HK-2 (cell line): ENCODE measurements at regions not wholly inside any gene's neighbourhood (a gene's known extent, or its start where the extent isn't known, plus 50 kb on each side); places are given as distances from the start of the nearest gene placed in this dataset.
"Not testable (repeated sequence)": the region's sequence is repeated elsewhere in the genome, so short reads cannot be mapped to it uniquely, and the experiment has no call there.

ENCODE experiments used
- DNase-seq: peaks from one replicate; pipeline ENCODE4 v3.0.0-alpha.2; 2018; ENCODE audit not compliant: unreplicated experiment

DNA sequence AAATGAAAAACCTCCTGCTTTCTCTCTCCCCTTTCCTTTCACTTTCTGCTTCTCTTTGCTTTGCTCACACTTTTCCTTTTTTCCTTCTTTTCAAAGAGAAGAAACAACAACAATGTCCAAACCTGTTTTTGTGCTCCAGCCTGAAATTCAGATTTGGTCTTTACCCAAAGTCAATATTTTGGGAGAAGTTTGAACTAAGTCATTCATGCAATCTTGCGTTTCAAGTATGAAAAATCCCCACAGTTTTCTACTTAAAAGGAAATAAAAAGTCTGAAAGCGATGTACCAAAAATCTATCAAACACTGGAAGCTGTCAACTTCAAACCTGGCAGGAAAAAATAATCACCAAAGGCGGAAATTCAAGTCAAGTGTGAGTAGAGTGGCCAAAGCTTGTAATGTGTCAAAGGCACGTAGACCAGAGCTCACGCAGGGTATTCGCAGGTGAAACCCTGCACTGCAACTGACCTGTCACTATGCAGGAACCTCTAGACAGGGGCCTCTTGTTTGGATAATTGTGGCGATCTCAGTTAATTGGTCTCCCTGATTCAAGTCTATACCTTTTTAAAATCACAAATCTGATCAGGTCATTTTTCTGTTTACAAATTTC lies 118.8 kb upstream of the GALNT15 start:
- DNase-seq = no peak

DNA sequence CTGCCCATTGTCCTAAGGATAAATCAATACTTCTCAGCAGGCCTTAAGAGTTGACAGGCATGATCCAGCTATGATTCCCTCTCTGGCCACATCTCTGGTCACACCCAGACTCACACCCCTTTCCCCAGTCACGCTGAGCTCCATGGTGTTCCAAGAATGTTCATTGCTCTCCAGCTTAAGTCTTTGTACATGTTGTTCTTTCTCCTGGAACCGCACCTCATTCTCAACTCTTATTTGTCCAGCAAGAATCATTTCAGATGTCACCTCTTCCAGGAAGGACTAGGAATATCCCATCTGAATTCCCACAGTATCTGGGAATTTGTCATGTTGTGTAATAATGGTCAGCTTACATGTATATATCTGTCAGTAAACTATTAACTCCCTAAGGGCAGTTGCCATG lies 118.3 kb upstream of the GALNT15 start:
- no peak for DNase-seq

DNA sequence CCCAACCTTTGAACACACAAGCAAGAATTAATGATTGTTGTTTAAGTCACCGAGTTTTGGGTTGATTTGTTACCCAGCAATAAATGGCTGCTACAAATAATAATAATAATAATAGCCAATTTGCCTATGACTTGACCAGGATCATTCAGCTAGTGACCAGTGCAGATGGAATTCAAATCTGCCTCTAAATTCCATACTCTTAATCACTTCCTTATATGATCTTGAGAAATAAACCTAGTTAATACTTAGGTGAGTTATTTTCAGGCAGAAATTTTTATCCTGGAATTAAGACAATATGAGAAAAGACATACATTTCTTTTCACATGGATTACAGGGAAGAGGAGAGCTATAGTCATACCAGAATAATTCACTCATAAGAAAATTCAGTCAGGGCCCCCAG lies 116.0 kb upstream of the GALNT15 start:
- no peak for DNase-seq

DNA sequence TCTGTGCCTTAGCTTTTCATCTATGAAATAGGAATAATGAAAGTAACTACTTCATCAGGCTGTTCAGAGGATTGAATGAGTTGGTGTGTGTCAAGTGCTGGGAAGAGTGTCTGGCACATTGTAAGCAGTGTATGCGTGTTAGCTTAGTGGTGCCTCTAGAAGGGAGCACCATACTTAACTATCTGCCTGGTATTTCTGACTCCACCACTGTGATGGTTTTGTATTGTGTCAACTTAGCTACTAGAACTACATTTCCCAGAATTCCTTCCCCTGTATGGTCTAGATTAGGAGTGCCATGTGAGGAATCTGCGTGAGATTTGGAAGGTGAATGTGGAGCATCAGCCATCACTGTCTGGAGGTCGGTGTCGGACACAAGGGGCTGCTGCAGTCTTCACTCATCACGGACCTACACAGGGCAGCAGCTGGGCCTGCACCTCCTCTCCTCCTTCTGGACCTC lies 115.4 kb upstream of the GALNT15 start:
- no peak for DNase-seq

DNA sequence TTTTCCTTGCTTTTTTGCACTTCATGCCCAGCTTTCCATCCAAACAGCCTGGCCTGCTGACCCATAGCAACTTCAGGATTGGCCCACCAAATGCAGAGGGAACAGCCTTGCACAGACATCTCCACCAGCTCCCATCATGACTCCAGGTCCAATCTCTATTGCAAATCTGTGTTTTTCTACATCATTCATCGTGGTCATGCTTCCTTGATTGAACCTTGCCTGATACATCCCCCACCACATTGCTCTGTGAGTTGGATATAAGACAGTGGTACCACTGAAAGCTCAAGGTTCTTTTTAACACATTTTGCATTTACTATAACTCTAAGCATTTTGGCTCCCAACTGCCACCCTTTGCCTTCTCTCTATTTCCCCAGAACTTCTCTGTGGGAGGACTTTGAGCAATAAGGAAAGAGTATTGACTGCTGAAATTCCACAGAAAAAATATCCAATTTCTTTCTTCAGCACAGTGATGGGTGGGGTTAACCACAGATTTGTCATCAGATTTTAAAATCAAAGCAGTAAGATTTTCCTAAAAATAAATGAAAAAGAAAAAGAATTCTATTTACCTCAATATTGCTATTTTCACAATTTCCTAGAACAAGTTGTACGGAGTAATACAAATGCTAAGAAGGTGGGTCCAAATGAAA lies 114.6 kb upstream of the GALNT15 start:
- DNase-seq = no peak

DNA sequence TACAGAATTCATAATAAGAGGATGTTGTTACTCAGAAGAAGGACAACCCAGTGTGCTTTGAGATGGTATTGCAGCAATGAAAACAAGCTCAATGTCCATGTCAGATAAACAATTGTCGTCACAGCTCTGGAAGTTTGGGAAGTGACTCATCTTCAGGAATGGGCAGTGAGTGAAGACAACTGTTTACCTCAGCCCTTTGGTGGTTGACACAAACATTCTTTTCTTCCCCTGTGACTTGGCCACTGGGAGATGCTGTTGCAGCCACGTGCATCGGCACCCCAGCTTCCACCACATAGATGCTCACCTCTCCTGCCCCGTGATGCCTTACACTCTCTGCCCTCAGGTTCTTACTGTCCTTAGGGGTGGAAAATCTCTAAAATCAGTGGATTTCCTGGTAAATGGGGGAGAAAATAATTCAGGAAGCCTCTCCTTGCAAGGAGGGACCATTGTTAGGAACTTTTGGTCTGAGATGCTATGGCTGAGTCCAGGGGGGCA lies 114.1 kb upstream of the GALNT15 start:
- DNase-seq = peak; percentile 49

DNA sequence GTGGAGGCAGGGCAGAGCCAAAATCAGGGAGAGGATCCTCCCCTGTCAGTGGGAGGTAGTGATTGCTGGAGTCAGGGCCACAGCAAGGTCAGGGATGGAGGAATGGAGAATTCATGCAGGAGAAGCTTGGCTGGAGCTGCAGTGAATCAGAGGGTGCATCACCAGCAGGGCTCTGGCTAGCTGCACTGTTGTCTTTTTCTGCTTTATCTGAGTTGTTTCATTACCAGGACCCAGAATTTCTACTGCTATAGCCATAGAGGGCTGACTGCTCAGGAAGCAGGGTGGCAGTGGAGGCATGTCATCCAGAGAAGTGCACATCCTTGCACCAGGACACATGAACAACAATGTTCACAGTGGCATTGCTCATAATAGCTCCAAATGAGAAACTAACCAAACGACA lies 113.5 kb upstream of the GALNT15 start:
- DNase-seq = peak; percentile 11

DNA sequence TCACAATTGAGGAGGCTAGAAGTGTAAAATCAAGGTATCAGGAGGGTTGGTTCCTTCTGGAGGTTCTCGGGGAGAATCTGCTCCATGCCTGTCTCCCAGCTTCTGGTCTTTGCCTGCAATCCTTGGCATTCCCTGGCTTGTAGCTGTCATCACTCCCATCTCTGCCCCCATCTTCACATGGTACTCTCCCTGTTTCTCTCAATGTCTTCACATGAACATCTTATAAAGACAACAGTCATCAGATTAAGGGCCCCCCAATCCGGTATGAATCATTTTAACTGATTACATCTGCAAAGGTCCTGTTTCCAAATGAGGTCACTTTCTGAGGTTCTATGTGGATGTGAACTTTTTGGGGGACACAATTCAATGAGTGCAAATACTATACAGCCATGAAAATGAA lies 113.0 kb upstream of the GALNT15 start:
- DNase-seq = no peak

DNA sequence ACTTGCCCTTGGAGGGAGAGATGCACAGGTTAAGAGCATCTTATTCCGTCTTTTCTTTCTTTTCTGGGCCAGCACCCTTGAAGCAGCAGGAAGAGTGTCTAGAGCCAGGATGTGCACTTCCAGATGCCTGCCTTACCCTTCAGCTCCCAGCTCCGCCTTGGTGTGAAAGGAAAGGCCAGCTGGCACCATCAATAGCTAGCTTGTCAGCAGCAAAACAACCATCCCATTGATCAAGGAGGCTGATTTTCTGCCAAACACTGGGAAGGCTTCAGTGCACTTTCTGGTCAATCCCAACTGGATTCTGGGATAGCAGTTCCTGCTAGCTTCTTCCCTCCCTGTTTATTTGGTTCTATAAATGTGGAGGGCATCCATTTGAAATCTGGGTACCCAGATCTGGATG lies 110.9 kb upstream of the GALNT15 start:
- DNase-seq = no peak

DNA sequence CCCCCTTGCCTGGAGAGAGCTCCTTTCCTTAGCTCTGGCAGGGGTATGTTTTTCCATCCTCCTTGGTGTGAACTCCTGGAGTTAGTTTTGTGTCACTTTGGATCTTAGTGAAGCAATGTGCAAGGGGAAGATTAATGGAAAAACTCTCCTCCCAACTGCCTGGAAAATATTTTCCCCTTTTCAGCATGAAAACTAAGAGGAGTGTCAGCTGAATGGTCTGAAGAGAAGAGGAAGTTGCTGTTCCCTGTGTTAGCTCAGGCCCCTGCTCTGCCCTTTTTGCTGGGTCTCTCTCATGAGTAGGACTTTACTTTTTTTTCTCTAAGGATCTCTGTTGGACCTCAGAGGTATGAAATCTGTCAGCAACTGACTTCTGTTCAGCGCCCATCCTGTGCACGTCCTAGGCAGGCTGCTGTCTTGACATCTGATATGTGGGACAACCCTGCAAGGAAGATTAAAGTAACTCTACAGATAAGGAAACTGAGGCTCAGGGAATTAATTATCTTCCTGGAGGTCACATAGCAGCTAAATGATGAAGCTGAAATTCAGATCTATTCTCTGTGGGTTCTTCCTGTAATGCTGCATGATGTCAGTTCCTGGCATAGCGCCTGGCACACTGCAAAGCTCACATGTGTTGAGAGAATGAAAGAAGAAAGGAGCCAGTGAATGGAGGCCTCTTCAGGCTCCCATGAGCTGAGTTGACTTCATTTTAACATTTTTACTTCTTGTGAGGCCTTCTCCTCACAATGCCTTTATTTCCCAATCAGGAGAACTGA lies 109.7 kb upstream of the GALNT15 start:
- DNase-seq = no peak

DNA sequence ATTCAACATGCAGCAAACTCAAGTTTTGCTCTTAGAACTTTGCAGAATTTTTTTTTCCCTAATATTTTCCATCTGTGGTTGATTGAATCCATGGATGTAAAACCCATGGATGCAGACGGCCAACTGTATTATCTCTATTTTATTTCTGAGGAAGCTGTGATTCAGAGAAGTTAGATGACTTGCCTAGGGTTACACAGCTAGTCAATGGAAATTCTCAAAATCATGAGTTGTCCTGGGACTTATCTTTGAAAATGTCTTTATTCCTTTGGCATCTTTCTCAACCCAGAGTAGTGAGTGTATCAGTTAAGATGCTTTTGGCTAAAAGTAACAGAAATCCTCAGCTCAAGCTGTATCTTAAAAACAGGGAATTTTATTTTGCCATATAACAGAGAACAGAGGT lies 107.9 kb upstream of the GALNT15 start:
- DNase-seq = no peak

DNA sequence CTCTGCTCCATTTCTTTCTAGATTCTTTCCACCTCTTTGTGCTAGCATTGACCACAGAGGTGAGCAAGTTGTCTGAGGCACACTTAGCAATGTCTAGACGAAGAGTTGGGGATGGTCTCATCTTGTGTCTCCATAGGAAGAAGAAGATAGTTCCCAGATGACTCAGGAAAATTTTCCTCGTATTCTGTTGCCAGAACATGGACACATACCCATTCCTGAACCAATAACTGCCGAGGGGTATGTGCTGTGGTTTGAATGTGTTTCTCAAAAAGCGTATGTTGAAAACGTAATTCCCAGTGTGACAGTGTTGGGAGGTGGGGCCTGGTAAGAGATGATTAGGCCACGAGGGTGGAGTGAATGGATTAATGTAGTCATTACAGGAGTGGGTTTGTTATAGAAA lies 107.5 kb upstream of the GALNT15 start:
- no peak for DNase-seq

DNA sequence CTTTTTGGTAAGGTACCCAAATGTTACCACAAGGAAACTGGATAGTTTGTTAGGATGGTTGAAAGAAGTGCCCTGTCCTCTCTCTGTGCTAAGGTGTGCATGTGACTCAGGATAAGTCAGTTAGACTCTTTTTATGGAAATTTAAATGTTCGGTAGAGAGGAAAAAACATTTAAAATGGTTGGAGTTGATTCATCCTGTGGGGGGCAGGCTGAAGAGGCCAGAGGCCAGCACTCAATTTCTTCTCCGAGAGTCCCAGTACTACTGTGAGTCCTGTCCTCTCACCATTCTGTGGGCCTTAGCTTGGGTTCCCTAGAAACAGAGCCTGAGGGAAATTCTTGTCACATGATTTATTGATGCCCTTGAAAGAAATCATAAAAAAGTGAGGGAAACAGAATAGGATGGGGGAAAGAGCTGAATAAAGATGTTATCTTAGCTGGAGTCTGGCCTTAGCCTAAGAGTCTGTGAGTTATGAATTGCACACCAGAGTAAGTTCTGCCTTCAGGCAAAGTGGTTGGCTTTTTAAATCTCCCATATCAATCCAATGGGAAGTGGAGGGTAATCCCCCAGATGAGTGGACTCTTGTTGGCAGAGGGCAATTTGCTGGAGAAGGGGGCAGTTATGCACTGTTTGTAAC lies 106.5 kb upstream of the GALNT15 start:
- DNase-seq = no peak

DNA sequence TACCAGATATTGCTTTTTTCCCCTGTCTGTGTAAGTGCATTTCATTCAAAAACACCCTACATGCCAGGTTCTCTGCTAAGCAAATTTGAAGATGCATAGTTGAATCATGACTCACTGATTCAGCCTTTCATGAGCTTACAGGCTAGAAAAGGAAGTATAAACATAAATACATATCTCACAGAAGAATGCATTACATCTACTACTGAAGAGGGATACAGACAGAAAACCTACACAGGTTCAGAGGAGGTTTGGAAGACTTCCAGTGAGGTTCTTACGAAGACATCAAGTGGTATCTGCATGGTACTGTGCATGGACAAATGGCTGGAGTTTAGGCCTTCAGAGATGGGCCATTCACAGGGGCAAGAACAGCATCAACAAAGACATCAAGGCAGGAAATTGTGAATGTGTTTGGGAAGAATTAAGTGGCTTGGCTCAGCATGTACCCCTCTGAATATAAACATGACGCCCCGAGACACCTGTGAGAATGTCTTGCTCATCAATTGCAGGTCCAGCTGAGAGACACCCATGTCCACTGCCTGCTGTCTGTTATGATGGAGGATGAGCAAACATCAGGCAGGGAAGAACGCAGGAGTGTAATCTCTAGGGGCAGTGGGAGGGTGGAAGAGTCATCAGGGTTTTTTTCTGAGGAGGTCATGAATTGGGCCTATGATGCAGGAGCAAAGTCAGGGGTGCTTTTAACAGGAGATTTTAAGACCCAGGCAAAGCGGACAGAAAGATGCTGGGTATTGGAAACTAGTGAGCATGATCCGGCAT lies 105.1 kb upstream of the GALNT15 start:
- no peak for DNase-seq

DNA sequence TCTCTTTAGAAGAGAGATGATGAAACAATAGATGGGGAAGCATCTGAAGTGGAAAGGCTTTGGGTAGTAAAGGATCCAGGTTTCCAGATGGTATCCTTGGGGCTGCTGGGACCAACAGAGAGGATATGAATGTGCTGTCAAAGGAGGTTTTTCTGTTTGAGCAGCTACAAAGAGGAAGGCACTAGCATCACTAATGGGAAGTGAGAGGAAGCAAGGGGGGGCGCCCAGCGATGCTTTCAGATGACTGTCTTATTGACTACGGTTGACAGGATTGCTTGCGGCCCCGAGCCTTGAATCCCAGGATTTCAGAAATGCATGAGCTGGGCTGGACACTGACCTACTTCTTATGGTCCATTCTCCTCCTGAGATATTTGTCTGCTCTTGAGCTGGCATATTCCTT lies 103.8 kb upstream of the GALNT15 start:
- no peak for DNase-seq

DNA sequence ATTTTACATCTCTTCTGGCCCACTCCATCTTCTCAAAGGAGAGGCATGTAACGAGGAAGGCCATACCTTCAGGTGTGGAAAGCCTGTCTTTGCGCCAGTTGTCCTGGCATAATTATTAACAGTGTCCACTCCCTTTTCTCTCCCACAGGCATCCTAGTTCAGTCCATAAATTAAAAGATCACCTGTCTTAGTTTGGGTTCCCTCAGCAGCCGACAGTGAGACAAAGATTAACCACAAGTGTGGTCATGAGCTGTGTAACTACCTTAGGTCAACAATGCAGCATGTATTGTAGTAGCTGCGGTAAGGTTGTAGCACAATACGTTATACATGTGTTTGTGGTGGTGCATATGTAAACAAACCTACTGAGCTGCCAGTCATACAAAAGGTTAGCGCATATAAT lies 103.3 kb upstream of the GALNT15 start:
- no peak for DNase-seq

DNA sequence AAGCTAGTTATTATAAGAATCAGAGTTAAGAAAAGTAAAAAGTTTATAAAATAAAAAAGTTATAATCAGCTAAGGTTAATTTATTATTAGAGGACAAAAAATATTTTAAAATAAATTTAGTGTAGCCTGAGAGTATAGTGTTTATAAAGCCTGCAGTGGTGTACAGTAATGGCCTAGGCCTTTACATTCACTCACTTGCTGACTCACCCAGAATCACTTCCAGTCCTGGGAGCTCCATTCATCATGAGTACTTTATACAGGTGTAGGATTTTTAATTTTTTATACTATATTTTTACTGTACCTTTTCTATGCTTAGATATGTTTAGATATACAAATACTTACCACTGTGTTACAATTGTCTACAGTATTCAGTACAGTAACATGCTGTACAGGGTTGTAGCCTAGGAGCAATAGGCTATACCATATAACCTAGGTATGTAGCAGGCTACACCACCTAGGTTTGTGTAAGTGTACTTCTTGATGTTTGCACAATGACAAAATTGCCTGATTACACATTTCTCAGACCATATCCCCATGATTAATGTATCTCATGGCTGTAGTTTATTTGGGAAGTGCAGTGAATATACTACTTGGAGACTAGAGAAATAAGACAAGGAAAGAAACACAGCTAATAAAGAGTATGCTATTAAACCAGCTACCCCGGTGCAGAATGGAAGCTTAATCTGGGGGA lies 101.9 kb upstream of the GALNT15 start:
- no peak for DNase-seq

DNA sequence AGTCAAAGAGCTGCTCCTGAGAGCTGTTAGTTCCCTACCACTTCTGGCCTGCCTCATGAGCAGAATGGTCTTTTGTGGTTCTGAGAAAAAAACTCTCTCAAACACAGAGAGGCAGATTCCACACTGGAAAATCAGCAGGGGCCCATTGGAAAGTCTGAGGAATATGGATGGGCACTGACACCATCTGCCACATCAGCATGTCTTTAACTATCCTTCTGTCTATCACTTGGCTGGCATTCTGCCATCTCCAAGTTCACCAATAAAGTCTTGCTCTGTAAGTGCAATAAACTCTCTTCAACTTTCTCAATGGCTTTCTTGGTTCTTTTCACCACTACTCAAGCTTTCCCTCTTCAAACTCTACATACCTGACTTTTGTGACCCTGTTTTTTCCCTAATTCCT lies 101.3 kb upstream of the GALNT15 start:
- DNase-seq = no peak

DNA sequence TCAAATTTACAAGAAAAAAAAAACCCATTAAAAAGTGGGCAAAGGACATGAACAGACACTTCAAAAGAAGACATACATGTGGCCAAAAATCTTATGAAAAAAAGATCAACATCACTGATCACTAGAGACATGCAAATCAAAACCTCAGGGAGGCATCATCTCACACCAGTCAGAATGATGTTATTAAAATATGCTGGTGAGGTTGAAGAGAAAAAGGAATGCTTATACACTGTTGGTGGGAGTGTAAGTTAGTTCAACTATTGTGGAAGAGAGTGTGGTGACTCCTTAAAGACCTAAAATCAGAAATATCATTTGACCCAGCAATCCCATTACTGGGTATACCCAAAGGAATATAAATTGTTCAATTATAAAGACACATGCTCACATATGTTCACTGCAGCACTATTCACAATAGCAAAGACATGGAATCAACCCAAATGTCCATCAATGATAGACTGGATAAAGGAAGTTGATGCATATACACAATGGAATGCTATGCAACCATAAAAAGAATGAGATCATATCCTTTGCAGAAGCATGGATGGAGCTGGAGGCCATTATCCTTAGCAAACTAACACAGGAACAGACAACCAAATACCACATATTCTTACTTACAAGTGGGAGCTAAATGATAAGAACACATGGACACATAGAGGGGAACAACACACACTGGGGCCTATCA lies 100.3 kb upstream of the GALNT15 start:
- not testable (repeated sequence) for DNase-seq

DNA sequence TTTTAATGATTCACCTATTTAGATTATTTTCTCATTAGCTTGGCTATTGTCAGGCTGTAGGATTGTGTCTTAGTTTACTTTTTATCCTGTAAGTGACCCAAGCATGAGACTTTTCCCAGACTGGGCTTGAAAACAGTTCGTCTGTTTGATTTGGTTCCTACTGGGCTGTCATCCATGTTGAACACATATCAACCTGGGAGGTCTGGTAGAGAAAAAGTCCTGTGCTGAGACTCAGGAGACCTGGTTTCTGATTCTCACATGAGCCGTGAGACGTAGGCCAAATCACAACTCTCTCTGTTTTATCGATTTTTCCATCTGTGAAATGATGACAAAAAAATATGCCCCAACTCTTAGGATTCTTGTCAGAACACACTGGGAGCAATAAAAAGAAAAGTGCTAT lies 98.8 kb upstream of the GALNT15 start:
- no peak for DNase-seq

DNA sequence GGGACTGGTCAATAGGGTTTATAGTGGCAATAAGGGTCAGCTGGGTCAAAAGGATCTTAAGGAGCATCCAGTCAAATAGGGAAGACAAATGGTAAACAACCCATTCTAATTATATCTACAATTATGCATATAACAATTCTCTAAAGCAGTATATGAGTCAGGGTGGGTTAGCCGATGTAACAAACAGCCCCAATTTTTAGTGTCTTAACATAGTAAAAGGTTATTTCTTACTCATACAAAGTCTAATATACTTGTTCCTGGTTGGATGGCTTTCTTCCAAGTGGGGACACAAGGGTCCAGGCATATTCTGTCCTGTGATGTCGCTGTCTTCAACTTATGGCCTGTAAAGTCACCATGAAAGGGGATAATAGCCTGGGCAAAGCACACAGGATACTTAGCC lies 97.9 kb upstream of the GALNT15 start:
- DNase-seq = no peak
